Liver (tissue), 8 donors: ENCODE measurements at regions not wholly inside any gene's neighbourhood (a gene's known extent, or its start where the extent isn't known, plus 50 kb on each side); places are given as distances from the start of the nearest gene placed in this dataset.

Experiments
- DNase-seq: peaks from one replicate; pipeline ENCODE4 v3.0.0-alpha.2; 2017; ENCODE audit warnings: low spot score
- H3K27ac ChIP-seq, 2 donors: one replicate each; pipeline ENCODE4 v1.7.0; 2013; ENCODE audit warnings: inconsistent platforms in 2 of 2, low read length in 2 of 2, control low read depth in 1 of 2, low read depth in 1 of 2, mild to moderate bottlenecking in 1 of 2
- H3K27me3 ChIP-seq, 4 donors: one replicate each; pipeline versions ENCODE4 v1.6.1 to v1.7.0; 2013; ENCODE audit warnings: low read length in 3 of 4, inconsistent platforms in 1 of 4, mild to moderate bottlenecking in 1 of 4, moderate library complexity in 1 of 4; ENCODE audit not compliant: control insufficient read depth in 4 of 4, insufficient read depth in 4 of 4
- H3K36me3 ChIP-seq, 4 donors: one replicate each; pipeline versions ENCODE4 v1.6.1 to v1.7.0; 2013; ENCODE audit warnings: low read length in 3 of 4, mild to moderate bottlenecking in 3 of 4, low read depth in 1 of 4, moderate library complexity in 1 of 4; ENCODE audit not compliant: control insufficient read depth in 4 of 4, insufficient read depth in 3 of 4
- H3K4me1 ChIP-seq, 4 donors: one replicate each; pipeline versions ENCODE4 v1.6.1 to v1.7.0; 2013; ENCODE audit warnings: low read length in 3 of 4, mild to moderate bottlenecking in 3 of 4, moderate library complexity in 1 of 4; ENCODE audit not compliant: control insufficient read depth in 4 of 4, insufficient read depth in 4 of 4
- H3K4me3 ChIP-seq, 3 donors: one replicate each; pipeline versions ENCODE4 v1.6.1 to v1.7.0; 2013; ENCODE audit warnings: low read length in 3 of 3, control low read depth in 1 of 3, low read depth in 1 of 3, mild to moderate bottlenecking in 1 of 3
- H3K9ac ChIP-seq, 2 donors: one replicate each; pipeline ENCODE4 v1.7.0; 2013; ENCODE audit warnings: low read length in 2 of 2, mild to moderate bottlenecking in 2 of 2, moderate library complexity in 2 of 2, control low read depth in 1 of 2, low read depth in 1 of 2
- H3K9me3 ChIP-seq, 4 donors: one replicate each; pipeline versions ENCODE4 v1.6.1 to v1.7.0; 2013; ENCODE audit warnings: low read length in 3 of 4; ENCODE audit not compliant: control insufficient read depth in 4 of 4
- CTCF ChIP-seq: fragments of 150-350 bp; IDR thresholded peaks from 2 replicates; pipeline ENCODE4 v1.5.1; 2017; ENCODE audit warnings: improper control_type of control experiment, low read depth, low read length; ENCODE audit not compliant: missing input control
- EGR1 ChIP-seq, 2 donors: IDR thresholded peaks; 2 replicates each; pipeline ENCODE4 v1.6.1; 2016 to 2018; ENCODE audit warnings: antibody characterized with exemption in 2 of 2, low read depth in 2 of 2
- FOXA1 ChIP-seq: IDR thresholded peaks from 2 replicates; pipeline ENCODE4 v1.6.1; 2016; ENCODE audit warnings: antibody characterized with exemption
- FOXA2 ChIP-seq: IDR thresholded peaks from 2 replicates; pipeline ENCODE4 v1.6.1; 2016; ENCODE audit warnings: antibody characterized with exemption
- GABPA ChIP-seq, 2 donors: IDR thresholded peaks in 1 of 2; conservative IDR thresholded peaks in 1 of 2; 2 replicates each; pipeline ENCODE4 v1.6.1; 2016; ENCODE audit warnings: antibody characterized with exemption in 2 of 2, mild to moderate bottlenecking in 1 of 2, moderate library complexity in 1 of 2
- HNF4A ChIP-seq, 2 donors: conservative IDR thresholded peaks; 2 replicates each; pipeline ENCODE4 v1.6.1; 2016; ENCODE audit warnings: antibody characterized with exemption in 2 of 2, mild to moderate bottlenecking in 2 of 2
- HNF4G ChIP-seq: IDR thresholded peaks from 2 replicates; pipeline ENCODE4 v1.6.1; 2016; ENCODE audit warnings: antibody characterized with exemption
- JUND ChIP-seq, 2 donors: IDR thresholded peaks; 2 replicates each; pipeline ENCODE4 v1.6.1; 2016; ENCODE audit warnings: antibody characterized with exemption in 2 of 2
- MAX ChIP-seq: IDR thresholded peaks from 2 replicates; pipeline ENCODE4 v1.6.1; 2016; ENCODE audit warnings: antibody characterized with exemption
- NR2F2 ChIP-seq: IDR thresholded peaks from 2 replicates; pipeline ENCODE4 v1.6.1; 2016; ENCODE audit warnings: antibody characterized with exemption
- RAD21 ChIP-seq, 2 donors: IDR thresholded peaks; 2 replicates each; pipeline ENCODE4 v1.6.1; 2016; ENCODE audit warnings: antibody characterized with exemption in 2 of 2, mild to moderate bottlenecking in 2 of 2
- REST ChIP-seq: IDR thresholded peaks from 2 replicates; pipeline ENCODE4 v1.6.1; 2016; ENCODE audit warnings: antibody characterized with exemption, mild to moderate bottlenecking
- RXRA ChIP-seq, 2 donors: IDR thresholded peaks; 2 replicates each; pipeline ENCODE4 v1.6.1; 2017 to 2018; ENCODE audit warnings: antibody characterized with exemption in 2 of 2, mild to moderate bottlenecking in 1 of 2
- SP1 ChIP-seq: IDR thresholded peaks from 2 replicates; pipeline ENCODE4 v1.6.1; 2018; ENCODE audit warnings: antibody characterized with exemption, mild to moderate bottlenecking
- TAF1 ChIP-seq: conservative IDR thresholded peaks from 2 replicates; pipeline ENCODE4 v1.6.1; 2016; ENCODE audit warnings: antibody characterized with exemption, mild to moderate bottlenecking
- YY1 ChIP-seq: IDR thresholded peaks from 2 replicates; pipeline ENCODE4 v1.6.1; 2016; ENCODE audit warnings: antibody characterized with exemption, mild to moderate bottlenecking
- ZBTB33 ChIP-seq: IDR thresholded peaks from 2 replicates; pipeline ENCODE4 v1.6.1; 2016; ENCODE audit warnings: antibody characterized with exemption
- WGBS: extraction: QIAGEN DNeasy Blood & Tissue Kit; methylation state at CpG from one replicate; pipeline ENCODE4 v1.1.7; 2013; 5-methylcytosine and 5-hydroxymethylcytosine counted together
- TF ChIP-seq, protein P1 (sequence below): IDR thresholded peaks from 2 replicates; pipeline ENCODE4 v1.6.1; 2016; ENCODE audit warnings: antibody characterized with exemption
- donor health status: healthy.
- donor health status: healthy.
- donor health status: healthy.
- donor health status: healthy.
- donor health status: healthy.

DNA sequence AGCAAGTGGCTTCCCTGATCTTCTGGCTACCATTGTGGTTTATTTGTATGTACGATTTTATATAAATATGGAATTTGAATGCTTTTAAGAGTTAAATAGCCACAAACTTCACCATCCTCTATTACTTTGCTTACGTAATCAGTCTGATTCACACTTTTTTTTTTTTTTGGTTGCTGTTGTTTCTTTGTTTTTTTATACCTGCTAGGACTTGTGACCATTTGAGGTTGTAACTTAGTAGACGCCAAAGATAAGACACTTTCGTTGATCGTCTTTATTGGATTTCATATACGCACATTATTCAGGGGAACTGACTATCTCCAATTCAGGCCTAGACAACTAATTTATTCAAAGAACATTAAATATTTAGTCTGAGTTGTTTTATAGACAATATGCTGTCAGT lies 559.0 kb downstream of the CBLN4 start:
- no peaks in the 10 kb centered on the region for H3K36me3 ChIP-seq
- H3K4me3 ChIP-seq: no peak overlapping the region
- WGBS: 72% methylated on average over 6 of the region's 6 CpGs
- H3K9ac ChIP-seq: no peak overlapping the region
- DNase-seq: no peak
- TF ChIP-seq, protein P1, sequence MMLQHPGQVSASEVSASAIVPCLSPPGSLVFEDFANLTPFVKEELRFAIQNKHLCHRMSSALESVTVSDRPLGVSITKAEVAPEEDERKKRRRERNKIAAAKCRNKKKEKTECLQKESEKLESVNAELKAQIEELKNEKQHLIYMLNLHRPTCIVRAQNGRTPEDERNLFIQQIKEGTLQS: no peak
- TF ChIP-seq MAX: no peak
- TF ChIP-seq RAD21 (IDR thresholded peaks at IDR 0.05): no peak
- TF ChIP-seq EGR1 (IDR thresholded peaks at IDR 0.05; ENCODE audit: low read depth in 2 of 2): no peak
- TF ChIP-seq RXRA (IDR thresholded peaks at IDR 0.05): no peak
- TF ChIP-seq TAF1: no peak
- no peak for TF ChIP-seq YY1
- no peak for TF ChIP-seq GABPA (IDR thresholded peaks at IDR 0.05 in 1 of 2, conservative IDR thresholded peaks at IDR 0.05 in 1 of 2)
- TF ChIP-seq FOXA2: no peak
- TF ChIP-seq ZBTB33: no peak
- TF ChIP-seq REST: no peak
- no peak for TF ChIP-seq FOXA1
- no peak for TF ChIP-seq CTCF
- no peak for TF ChIP-seq SP1
- no peak for TF ChIP-seq NR2F2
- TF ChIP-seq HNF4A (conservative IDR thresholded peaks at IDR 0.05): no peak
- no peak for TF ChIP-seq JUND (IDR thresholded peaks at IDR 0.05)
- TF ChIP-seq HNF4G: no peak
- no peak overlapping the region for H3K27ac ChIP-seq
- H3K27me3 ChIP-seq: no peaks in the 10 kb centered on the region
- H3K9me3 ChIP-seq: no peaks in the 10 kb centered on the region
- no peaks in the 10 kb centered on the region for H3K4me1 ChIP-seq

DNA sequence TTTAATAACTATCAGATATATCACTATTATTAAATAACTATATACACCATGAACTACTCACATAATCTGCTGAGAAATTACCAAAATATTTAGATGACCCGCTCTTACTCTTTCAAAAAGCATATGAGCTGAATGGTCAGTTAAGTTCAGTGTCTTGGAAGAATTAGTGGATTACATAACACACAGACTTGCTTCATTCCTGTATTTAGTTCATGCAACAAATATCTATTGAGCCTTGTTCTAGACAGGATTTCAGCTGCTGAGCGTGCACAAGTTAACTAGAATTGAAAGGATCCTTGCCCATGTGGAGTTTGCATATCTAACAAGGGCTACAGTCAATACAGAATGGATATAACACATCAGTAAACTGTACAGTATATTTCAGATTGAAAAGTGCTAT lies 566.2 kb downstream of the CBLN4 start:
- Histone ChIP-seq H3K4me3 (no peak overlapping the region), H3K27ac (no peak overlapping the region), H3K9me3 (no peaks in the 10 kb centered on the region), H3K4me1 (no peaks in the 10 kb centered on the region), H3K36me3 (no peaks in the 10 kb centered on the region), H3K27me3 (no peaks in the 10 kb centered on the region), H3K9ac (no peak overlapping the region)
- 83% methylated on average over 2 of the region's 2 CpGs for WGBS
- DNase-seq: no peak
- TF ChIP-seq RXRA (IDR thresholded peaks at IDR 0.05) (no peak), NR2F2 (no peak), GABPA (IDR thresholded peaks at IDR 0.05 in 1 of 2, conservative IDR thresholded peaks at IDR 0.05 in 1 of 2) (no peak), MAX (no peak), JUND (IDR thresholded peaks at IDR 0.05) (no peak), FOXA2 (no peak), TAF1 (no peak), ZBTB33 (no peak), SP1 (no peak), RAD21 (IDR thresholded peaks at IDR 0.05) (no peak), CTCF (no peak), FOXA1 (no peak), EGR1 (IDR thresholded peaks at IDR 0.05; ENCODE audit: low read depth in 2 of 2) (no peak), YY1 (no peak), HNF4G (no peak)
- TF ChIP-seq, protein P1: no peak
